CD1c-positive myeloid dendritic cell (primary cell): ENCODE measurements at regions not wholly inside any gene's neighbourhood (a gene's known extent, or its start where the extent isn't known, plus 50 kb on each side); places are given as distances from the start of the nearest gene placed in this dataset.
"Not testable (repeated sequence)": the region's sequence is repeated elsewhere in the genome, so short reads cannot be mapped to it uniquely, and the experiment has no call there.

Experiments used
- DNase-seq: peaks from one replicate; pipeline ENCODE4 v3.0.0-alpha.2; 2016; ENCODE audit errors: extremely low spot score

GRCh38 chr2:12024197-12024907 is 277.9 kb downstream of the LPIN1 start:
- DNase-seq, result not testable (repeated sequence)

GRCh38 chr2:12027136-12027535 is 280.7 kb downstream of the LPIN1 start:
- no peak for DNase-seq

GRCh38 chr2:12031866-12032265 is 285.4 kb downstream of the LPIN1 start:
- no peak for DNase-seq

GRCh38 chr2:12032398-12032797 is 286.0 kb downstream of the LPIN1 start:
- DNase-seq, result peak; percentile 6

- DNase-seq, result no peak
Measured at GRCh38 chr2:12032975-12033374, 286.5 kb downstream of the LPIN1 start.

- DNase-seq, result no peak
Measured at GRCh38 chr2:12033494-12033893, 287.1 kb downstream of the LPIN1 start.

GRCh38 chr2:12034382-12034781 is 287.9 kb downstream of the LPIN1 start:
- DNase-seq, result no peak

GRCh38 chr2:12035029-12035720 is 288.7 kb downstream of the LPIN1 start:
- DNase-seq, result no peak

GRCh38 chr2:12035956-12036639 is 289.7 kb downstream of the LPIN1 start:
- DNase-seq, result no peak

GRCh38 chr2:12036640-12036983 is 290.2 kb downstream of the LPIN1 start:
- DNase-seq, result no peak

- DNase-seq, result no peak
Measured at GRCh38 chr2:12037301-12037700, 290.9 kb downstream of the LPIN1 start.

GRCh38 chr2:12041236-12041635 is 294.8 kb downstream of the LPIN1 start:
- DNase-seq, result no peak

GRCh38 chr2:12043131-12043530 is 296.7 kb downstream of the LPIN1 start:
- DNase-seq, result no peak

- DNase-seq, result peak; percentile 47
Measured at GRCh38 chr2:12044857-12045256, 298.4 kb downstream of the LPIN1 start.

DNA sequence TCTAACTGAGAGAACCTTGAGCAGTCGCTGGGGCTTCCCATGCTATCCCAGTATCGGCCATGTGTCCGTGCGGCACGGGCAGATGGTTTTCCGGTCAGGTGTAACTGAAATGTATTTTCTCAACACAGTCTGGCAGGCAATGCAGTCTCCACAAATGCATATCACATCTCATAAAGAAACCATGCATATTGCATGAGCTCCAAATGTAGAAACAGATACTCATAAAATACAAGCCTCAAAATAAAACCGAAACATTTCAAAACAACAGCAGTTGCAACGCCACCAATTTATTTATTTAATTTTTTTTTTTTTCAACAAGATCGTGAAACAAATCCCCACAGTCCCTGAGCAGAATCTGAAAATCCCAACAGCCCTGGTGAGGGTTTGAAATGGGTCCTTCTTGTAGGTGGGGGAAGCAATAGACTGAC is 299.4 kb downstream of the LPIN1 start:
- DNase-seq, result no peak

DNA sequence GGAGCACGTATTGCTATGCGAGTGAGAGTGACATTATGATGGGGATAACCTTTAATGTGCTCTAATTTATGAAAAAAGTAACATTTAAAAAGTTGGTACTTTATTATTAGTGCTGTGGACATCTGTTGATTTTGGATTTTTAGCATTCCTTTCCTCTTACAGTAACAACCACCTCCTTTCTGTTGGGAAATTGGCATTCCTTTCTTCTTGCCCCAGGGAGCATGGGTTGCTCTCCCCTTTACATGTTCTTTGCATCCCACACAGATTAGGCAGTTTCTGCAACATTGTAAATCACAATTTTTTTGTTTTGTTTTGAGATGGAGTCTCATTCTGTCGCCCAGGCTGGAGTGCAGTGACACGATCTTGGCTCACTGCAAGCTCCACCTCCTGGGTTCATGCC is 300.2 kb downstream of the LPIN1 start:
- DNase-seq, result no peak

DNA sequence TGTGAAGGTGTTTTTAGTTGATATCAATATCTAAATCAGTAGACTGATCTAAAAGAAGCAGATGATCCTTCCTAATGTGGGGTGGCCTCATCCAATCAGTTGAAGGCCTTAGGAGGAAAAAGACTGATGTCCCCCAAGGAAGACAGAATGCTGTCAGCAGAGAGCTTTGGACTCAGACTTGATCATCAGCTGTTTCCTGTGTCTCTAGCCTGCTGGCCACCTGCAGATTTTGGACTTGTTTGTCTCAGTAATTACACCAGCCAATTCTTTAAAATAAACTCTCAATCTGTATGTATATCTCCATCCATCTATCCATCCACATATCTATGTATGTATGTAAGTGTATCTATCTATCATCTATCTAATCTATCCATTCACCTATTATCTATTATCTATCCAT is 301.3 kb downstream of the LPIN1 start:
- no peak for DNase-seq

DNA sequence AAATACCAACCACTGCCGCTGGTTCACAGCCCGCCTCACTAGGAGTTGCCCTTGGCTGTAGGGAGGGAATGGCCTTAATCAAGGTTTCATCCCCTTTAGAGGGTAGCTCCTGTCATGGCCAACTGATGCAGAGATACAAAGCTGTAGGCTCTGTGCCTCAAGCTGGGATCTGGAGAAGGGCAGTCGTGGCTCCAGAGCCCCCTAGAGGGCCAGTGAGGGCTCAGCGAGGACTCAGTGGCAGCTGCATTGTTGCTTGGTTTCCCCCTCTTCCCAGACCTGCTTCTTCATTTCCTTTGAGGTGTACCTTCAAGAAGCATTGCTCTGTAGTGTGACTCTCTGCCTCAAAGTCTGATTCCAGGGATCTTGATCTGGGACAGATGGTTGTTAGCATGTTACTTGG is 302.1 kb downstream of the LPIN1 start:
- DNase-seq, result no peak

- DNase-seq, result peak; percentile 33
Measured at GRCh38 chr2:12050396-12050795, 304.0 kb downstream of the LPIN1 start.

GRCh38 chr2:12051831-12052230 is 305.4 kb downstream of the LPIN1 start:
- no peak for DNase-seq

DNA sequence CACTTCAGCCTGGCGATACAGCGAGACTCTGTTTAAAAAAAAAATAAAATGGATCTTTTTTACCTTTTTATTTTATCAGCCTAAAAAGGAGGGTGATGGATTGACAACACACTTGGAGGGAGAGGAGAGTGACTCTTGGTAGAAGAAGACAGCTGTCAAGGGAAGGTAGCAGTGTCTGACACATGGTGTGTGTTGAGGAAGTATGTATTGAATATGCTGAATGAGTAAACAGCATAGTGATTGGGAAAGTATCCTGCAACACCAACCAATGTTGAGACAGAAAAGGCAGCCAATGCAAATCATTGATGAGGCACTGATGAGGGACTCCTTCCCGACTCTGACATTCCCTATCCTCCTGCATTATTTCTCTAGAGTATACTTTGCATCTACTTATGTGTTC is 306.4 kb downstream of the LPIN1 start:
- no peak for DNase-seq

DNA sequence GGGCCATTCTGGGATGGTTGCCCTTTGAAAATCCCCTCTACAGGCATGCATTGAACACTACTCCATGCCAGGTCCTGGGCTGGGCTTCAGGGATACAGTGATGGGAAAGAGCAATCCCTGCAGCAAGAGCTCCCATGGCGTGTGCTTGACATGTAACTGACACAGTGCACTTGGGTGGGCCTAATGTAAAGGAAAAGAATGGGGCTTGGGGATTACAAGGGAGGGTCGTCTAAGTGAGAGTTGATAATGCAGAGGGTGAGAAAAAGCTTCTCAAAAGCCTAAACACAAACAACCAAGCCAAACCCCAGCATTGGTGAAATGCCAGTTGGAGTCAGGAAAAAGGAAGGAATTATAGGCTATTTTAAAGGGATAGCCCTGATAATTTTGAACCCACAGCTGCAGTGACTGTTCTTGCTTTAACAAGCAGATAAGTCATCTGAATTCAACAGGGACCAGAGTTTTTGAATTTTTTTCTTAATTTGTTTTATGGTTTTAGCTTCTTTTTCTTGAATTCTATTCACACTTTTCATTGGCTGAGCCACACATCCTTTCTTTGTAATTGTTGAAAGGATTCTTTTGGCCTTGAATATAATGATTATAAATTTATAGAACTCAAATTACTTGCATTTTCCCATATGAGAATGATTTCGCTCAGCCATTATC is 308.7 kb downstream of the LPIN1 start:
- no peak for DNase-seq
